ENCODE measurements at regions not wholly inside any gene's neighbourhood (a gene's known extent, or its start where the extent isn't known, plus 50 kb on each side); places are given as distances from the start of the nearest gene placed in this dataset.
"Not testable (repeated sequence)": the region's sequence is repeated elsewhere in the genome, so short reads cannot be mapped to it uniquely, and the experiment has no call there.

- not testable (repeated sequence) for DNase-seq (ENCODE audit: low spot score)
Observed at GRCh38 chrX:10469-11458, 270.4 kb upstream of the PLCXD1 start.

DNA sequence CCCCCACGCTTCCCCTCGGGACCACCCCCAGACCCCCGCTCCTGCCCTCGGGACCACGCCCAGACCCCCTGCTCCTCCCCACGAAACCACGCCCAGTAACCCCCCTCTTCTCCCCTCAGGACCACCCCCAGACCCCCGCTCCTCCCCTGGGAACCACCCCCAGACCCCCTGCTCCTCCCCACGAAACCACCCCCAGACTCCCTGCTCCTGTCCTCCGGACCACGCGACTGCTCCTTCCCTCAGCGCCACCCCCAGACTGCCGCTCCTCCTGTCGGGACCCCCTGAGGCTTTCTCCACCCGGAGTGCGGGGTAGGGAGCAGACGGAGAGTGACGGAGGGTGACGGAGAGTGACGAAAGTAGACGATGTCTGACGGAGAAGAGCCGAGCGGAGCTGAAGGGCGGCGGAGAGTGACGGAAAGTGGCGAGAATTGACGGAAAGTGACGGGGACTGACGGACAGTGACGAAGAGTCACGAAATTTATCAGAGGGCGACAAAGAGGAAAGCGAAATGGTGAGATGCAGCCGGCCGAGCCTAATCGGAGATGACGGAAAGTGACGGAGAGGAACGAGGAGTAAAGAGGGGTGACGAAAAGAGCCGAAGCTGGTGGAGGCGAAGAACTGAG is 267.2 kb upstream of the PLCXD1 start:
- DNase-seq (ENCODE audit: low spot score), result peak; percentile 72

DNA sequence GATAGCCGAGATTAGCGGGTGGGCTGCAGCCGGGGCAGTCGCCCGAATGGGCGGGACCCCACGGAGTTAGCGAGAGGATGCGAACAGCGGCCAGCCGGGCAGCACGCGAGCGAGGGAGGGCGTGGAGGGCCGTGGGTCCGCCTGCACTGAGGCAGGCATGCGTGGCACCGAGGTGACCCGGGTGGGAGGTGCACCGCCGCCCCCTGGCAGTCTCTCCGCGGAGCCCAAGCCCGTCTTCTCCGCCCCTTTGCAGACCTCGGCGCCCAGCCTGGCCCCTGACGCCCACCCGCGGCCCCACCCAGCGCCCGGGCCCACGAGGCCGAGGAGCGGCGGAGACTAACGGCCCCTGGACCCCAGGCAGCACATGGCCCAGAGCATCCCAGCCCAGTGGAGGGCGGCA is 266.7 kb upstream of the PLCXD1 start:
- peak; percentile 43 for DNase-seq (ENCODE audit: low spot score)

- not testable (repeated sequence) for DNase-seq (ENCODE audit: low spot score)
Observed at GRCh38 chrX:18768-19454, 262.3 kb upstream of the PLCXD1 start.

- DNase-seq (ENCODE audit: low spot score), result not testable (repeated sequence)
Observed at GRCh38 chrX:19455-19827, 261.7 kb upstream of the PLCXD1 start.

DNA sequence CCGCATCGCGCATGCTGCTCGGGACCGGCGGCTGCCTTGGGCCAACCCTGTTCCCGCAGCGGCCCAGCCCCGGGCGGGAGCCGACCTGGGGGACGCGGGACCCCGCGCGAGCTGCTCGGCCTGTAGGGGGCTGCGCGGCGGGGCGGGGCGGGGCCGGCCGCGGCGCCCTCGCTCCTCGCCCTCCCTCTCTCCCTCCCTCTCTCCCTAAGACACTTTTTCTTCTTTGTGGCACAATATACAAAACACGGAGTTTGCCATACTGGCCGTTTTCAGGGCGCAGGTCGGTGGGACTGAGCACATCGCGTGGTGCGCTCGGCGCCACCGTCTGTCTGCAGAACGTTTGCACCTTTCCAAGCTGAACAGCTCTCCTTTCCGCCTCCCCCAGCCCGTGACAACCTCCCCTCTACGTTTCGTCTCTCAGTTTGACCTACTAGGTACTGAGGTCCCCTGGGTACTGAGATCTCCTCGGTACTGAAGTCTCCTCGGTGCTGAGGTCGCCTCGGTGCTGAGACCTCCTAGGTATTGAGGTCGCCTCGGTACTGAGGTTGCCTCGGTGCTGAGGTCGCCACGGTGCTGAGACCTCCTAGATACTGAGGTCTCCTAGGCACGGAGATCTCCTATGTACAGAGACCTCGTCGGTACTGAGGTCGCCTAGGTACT is 261.1 kb upstream of the PLCXD1 start:
- peak; percentile 48 for DNase-seq (ENCODE audit: low spot score)

- not testable (repeated sequence) for DNase-seq (ENCODE audit: low spot score)
Observed at GRCh38 chrX:24139-24538, 257.0 kb upstream of the PLCXD1 start.

Measured in ecto neural progenitor cell (in vitro differentiated cells).